GM19397 (cell line): ENCODE measurements at regions not wholly inside any gene's neighbourhood (a gene's known extent, or its start where the extent isn't known, plus 50 kb on each side); places are given as distances from the start of the nearest gene placed in this dataset.
"Not testable (repeated sequence)": the region's sequence is repeated elsewhere in the genome, so short reads cannot be mapped to it uniquely, and the experiment has no call there.

Experiments used
- ATAC-seq: cut with Tn5 transposase; IDR thresholded peaks from one replicate; pipeline ENCODE4 v1.9.1; 2021; ENCODE audit warnings: mild to moderate bottlenecking, moderate library complexity; ENCODE audit not compliant: unreplicated experiment

- no peak for ATAC-seq
Observed at GRCh38 chr3:39651993-39652739, 157.2 kb upstream of the MYRIP start.

GRCh38 chr3:39655718-39656117 lies 153.7 kb upstream of the MYRIP start:
- ATAC-seq, result not testable (repeated sequence)

- ATAC-seq, result no peak
Observed at GRCh38 chr3:39657075-39657474, 152.3 kb upstream of the MYRIP start.

GRCh38 chr3:39657775-39658174 lies 151.6 kb upstream of the MYRIP start:
- no peak for ATAC-seq

- ATAC-seq, result no peak
Observed at GRCh38 chr3:39664931-39665330, 144.5 kb upstream of the MYRIP start.

GRCh38 chr3:39665441-39665840 lies 144.0 kb upstream of the MYRIP start:
- ATAC-seq, result no peak

- ATAC-seq, result peak; percentile 60
Observed at GRCh38 chr3:39668420-39668819, 141.0 kb upstream of the MYRIP start.

GRCh38 chr3:39671116-39671515 lies 138.3 kb upstream of the MYRIP start:
- ATAC-seq, result no peak

- no peak for ATAC-seq
Observed at GRCh38 chr3:39671600-39671999, 137.8 kb upstream of the MYRIP start.

- ATAC-seq, result no peak
Observed at GRCh38 chr3:39705351-39705900, 104.0 kb upstream of the MYRIP start.

- no peak for ATAC-seq
Observed at GRCh38 chr3:39707314-39707909, 102.0 kb upstream of the MYRIP start.

GRCh38 chr3:39712413-39713048 lies 96.9 kb upstream of the MYRIP start:
- ATAC-seq, result no peak

GRCh38 chr3:39713341-39713740 lies 96.1 kb upstream of the MYRIP start:
- not testable (repeated sequence) for ATAC-seq

- no peak for ATAC-seq
Observed at GRCh38 chr3:39716849-39717248, 92.6 kb upstream of the MYRIP start.

GRCh38 chr3:39718674-39719595 lies 90.5 kb upstream of the MYRIP start:
- no peak for ATAC-seq

GRCh38 chr3:39721076-39721475 lies 88.3 kb upstream of the MYRIP start:
- ATAC-seq, result no peak

- no peak for ATAC-seq
Observed at GRCh38 chr3:39724233-39724846, 85.1 kb upstream of the MYRIP start.

- no peak for ATAC-seq
Observed at GRCh38 chr3:39725321-39725720, 84.1 kb upstream of the MYRIP start.

GRCh38 chr3:39727415-39727814 lies 82.0 kb upstream of the MYRIP start:
- no peak for ATAC-seq

- no peak for ATAC-seq
Observed at GRCh38 chr3:39733804-39734203, 75.6 kb upstream of the MYRIP start.
